Spleen (tissue), 11 donors: ENCODE measurements at regions not wholly inside any gene's neighbourhood (a gene's known extent, or its start where the extent isn't known, plus 50 kb on each side); places are given as distances from the start of the nearest gene placed in this dataset.

Source experiments
- DNase-seq: peaks from one replicate; pipeline ENCODE4 v3.0.0-alpha.2; 2020
- H3K27ac ChIP-seq, 8 donors: fragments of 200-600 bp; sonication (generic) in 7 of 8; 1 replicate in 4 of 8; 2 replicates in 4 of 8; pipeline versions ENCODE4 v1.5.0 to v1.8.0; 2016 to 2021; ENCODE audit warnings: inconsistent platforms in 4 of 8, mild to moderate bottlenecking in 4 of 8, moderate library complexity in 1 of 8
- H3K27me3 ChIP-seq, 7 donors: fragments of 200-600 bp; sonication (generic) in 6 of 7; replicated peaks in 1 of 7; 1 replicate in 4 of 7; 2 replicates in 3 of 7; pipeline versions ENCODE4 v1.5.0 to v1.8.0; 2016 to 2021; ENCODE audit warnings: inconsistent platforms in 3 of 7, mild to moderate bottlenecking in 1 of 7
- H3K36me3 ChIP-seq, 6 donors: fragments of 200-600 bp; sonication (generic) in 5 of 6; 1 replicate in 4 of 6; 2 replicates in 2 of 6; pipeline versions ENCODE4 v1.5.0 to v1.8.0; 2016 to 2021; ENCODE audit warnings: inconsistent platforms in 2 of 6
- H3K4me1 ChIP-seq, 6 donors: fragments of 200-600 bp; sonication (generic) in 5 of 6; 1 replicate in 3 of 6; 2 replicates in 3 of 6; pipeline versions ENCODE4 v1.5.0 to v1.8.0; 2016 to 2021; ENCODE audit warnings: inconsistent platforms in 3 of 6
- H3K4me3 ChIP-seq, 8 donors: fragments of 200-600 bp; sonication (generic) in 7 of 8; 1 replicate in 4 of 8; 2 replicates in 4 of 8; pipeline versions ENCODE4 v1.5.0 to v1.8.0; 2016 to 2021; ENCODE audit warnings: inconsistent platforms in 4 of 8, mild to moderate bottlenecking in 4 of 8, moderate library complexity in 2 of 8
- H3K9me3 ChIP-seq, 8 donors: fragments of 200-600 bp; sonication (generic) in 7 of 8; 1 replicate in 4 of 8; 2 replicates in 4 of 8; pipeline versions ENCODE4 v1.5.0 to v1.8.0; 2016 to 2021; ENCODE audit warnings: inconsistent platforms in 4 of 8
- POLR2A ChIP-seq, 3 donors: fragments of 450-650 bp; IDR thresholded peaks; one replicate each; pipeline ENCODE4 v1.5.1; 2017; ENCODE audit warnings: antibody characterized with exemption in 3 of 3, mild to moderate bottlenecking in 1 of 3
- POLR2AphosphoS5 ChIP-seq, 3 donors: sonication (generic); formaldehyde crosslinking; IDR thresholded peaks; one replicate each; pipeline ENCODE4 v1.5.1; 2017; ENCODE audit warnings: antibody characterized with exemption in 3 of 3
- WGBS, 5 donors: extraction: QIAGEN DNeasy Blood & Tissue Kit in 3 of 5; methylation state at CpG; one replicate each; pipeline versions ENCODE4 v1.1.5 to v1.1.7; 2013 to 2018; 5-methylcytosine and 5-hydroxymethylcytosine counted together
- intact Hi-C: fragments of 100-400 bp; cut with DNase I; formaldehyde crosslinking; loops from one replicate; pipeline ENCODE4 v1.15.0; 2023; ENCODE audit warnings: low total_unique reads
- TF ChIP-seq, protein P1 (sequence below), 11 experiments: fragments of 200-600 bp in 7 of 11; fragments of 450-650 bp in 4 of 11; sonication (generic) in 4 of 11; IDR thresholded peaks in 8 of 11; conservative IDR thresholded peaks in 3 of 11; 1 replicate in 7 of 11; 2 replicates in 4 of 11; pipeline versions ENCODE4 v1.4.0 to v1.8.0; 2016 to 2021; ENCODE audit warnings: antibody characterized with exemption in 11 of 11, inconsistent platforms in 4 of 11, mild to moderate bottlenecking in 1 of 11
- donor health status: healthy with polysubstance abuse.
- donor health status: DM: no; HTN: no; CAD: no; lungs with moderate emphysema.
- donor health status: DM: no; HTN: no; CAD: no.
- donor health status: Bipolar disorder and iron deficiency.
- donor health status: healthy.
- donor health status: DM: no; HTN: no; CAD: no.
- donor health status: DM: yes; HTN: yes; CAD: no.

DNA sequence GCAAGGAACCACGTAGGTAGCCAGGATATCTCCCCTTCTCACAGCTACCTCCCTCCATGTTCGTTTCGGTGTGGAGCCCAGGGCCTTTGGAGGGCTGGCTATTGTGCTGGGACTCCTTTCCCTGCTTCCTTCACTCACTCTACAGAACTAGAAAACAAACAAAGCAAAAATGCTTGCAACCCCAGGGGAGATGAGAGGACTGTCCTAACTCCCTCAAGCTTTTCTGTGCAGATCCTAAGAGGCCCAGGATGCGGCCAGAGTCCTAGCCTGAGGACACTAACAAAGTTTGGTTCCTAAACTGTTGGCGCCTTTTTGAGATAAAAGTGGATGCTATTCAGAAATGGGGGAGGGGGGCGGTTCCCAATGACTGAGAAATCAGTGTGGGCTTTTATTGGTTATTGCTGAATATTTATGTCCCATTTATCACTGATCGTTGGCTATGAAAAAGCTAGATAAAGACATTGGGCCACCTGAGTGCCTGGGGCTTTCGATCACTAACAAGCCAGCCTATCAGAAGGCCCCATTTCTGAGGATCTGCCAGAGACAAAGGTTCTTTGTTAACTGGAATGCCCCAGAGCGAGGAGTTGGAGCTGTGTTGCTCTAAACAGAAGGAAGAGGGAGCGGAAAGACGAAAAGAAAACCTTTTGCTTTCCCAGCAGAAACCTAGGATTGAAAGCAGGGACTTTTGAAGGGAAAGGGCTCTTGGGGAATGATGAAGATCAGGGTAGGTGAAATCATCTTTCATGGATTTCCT lies 95.2 kb upstream of the EGR2 start:
- Histone ChIP-seq H3K36me3 (no peaks in the 10 kb centered on the region), H3K27me3 (no peaks in the 10 kb centered on the region), H3K4me3 (no peak overlapping the region), H3K4me1 (peaks cover 0 to 15% (median 6%) of the 10 kb centered on the region in 6 donors), H3K9me3 (no peaks in the 10 kb centered on the region), H3K27ac (no peak overlapping the region)
- DNase-seq = no peak
- intact Hi-C loops = no loop called here
- no peak for TF ChIP-seq POLR2AphosphoS5 (IDR thresholded peaks at IDR 0.05)
- TF ChIP-seq POLR2A (IDR thresholded peaks at IDR 0.05) = no peak
- TF ChIP-seq, protein P1, sequence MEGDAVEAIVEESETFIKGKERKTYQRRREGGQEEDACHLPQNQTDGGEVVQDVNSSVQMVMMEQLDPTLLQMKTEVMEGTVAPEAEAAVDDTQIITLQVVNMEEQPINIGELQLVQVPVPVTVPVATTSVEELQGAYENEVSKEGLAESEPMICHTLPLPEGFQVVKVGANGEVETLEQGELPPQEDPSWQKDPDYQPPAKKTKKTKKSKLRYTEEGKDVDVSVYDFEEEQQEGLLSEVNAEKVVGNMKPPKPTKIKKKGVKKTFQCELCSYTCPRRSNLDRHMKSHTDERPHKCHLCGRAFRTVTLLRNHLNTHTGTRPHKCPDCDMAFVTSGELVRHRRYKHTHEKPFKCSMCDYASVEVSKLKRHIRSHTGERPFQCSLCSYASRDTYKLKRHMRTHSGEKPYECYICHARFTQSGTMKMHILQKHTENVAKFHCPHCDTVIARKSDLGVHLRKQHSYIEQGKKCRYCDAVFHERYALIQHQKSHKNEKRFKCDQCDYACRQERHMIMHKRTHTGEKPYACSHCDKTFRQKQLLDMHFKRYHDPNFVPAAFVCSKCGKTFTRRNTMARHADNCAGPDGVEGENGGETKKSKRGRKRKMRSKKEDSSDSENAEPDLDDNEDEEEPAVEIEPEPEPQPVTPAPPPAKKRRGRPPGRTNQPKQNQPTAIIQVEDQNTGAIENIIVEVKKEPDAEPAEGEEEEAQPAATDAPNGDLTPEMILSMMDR (IDR thresholded peaks at IDR 0.05 in 8 of 11, conservative IDR thresholded peaks at IDR 0.05 in 3 of 11) = no peak
- WGBS, 5 donors = 82 to 94% (median 89%) methylated on average over 11 of the region's 11 CpGs

DNA sequence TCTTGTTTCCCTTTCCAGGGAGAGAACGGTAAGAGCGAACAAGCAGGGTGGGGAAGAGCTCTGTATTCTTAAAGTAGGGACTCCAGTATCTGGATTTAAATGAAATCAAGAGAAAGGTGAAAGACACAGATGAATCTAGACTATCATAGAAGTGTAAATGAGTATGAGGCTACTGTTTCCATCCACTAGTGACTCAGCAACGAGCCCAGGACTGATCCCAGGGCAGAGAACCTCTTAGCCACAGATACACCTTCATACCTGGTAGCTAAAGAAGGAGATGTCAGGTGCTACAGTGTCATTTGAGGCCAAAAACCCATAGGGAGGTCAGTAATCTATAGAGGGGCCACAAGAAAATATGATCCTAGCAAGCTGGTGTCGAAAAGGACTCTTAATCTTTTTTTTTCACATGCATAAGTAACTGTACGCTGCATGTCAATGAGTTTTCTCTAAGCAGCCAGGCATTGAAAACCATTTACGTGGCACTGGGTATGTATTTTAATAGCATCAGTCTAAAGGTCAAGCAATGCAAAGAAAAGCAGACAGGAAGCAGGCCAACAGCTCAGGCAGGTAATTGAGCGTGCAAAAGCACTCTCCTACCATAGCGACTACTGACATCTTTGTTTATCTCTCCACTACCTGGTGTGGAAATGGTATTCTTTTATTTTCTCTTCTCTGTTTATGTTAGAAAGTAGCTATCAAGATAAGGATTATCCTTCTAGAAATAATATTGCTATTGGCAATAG lies 91.5 kb upstream of the EGR2 start:
- H3K4me1 ChIP-seq = peaks cover 0 to 14% (median 6%) of the 10 kb centered on the region in 6 donors
- 71 to 79% (median 76%) methylated on average over 8 of the region's 8 CpGs for WGBS, 5 donors
- H3K4me3 ChIP-seq = no peak overlapping the region
- H3K9me3 ChIP-seq = no peaks in the 10 kb centered on the region
- intact Hi-C loops = no loop called here
- no peak for TF ChIP-seq POLR2AphosphoS5 (IDR thresholded peaks at IDR 0.05)
- no peak for TF ChIP-seq POLR2A (IDR thresholded peaks at IDR 0.05)
- TF ChIP-seq, protein P1 (IDR thresholded peaks at IDR 0.05 in 8 of 11, conservative IDR thresholded peaks at IDR 0.05 in 3 of 11) = no peak
- no peaks in the 10 kb centered on the region for H3K36me3 ChIP-seq
- H3K27ac ChIP-seq = no peak overlapping the region
- no peaks in the 10 kb centered on the region for H3K27me3 ChIP-seq
- no peak for DNase-seq

DNA sequence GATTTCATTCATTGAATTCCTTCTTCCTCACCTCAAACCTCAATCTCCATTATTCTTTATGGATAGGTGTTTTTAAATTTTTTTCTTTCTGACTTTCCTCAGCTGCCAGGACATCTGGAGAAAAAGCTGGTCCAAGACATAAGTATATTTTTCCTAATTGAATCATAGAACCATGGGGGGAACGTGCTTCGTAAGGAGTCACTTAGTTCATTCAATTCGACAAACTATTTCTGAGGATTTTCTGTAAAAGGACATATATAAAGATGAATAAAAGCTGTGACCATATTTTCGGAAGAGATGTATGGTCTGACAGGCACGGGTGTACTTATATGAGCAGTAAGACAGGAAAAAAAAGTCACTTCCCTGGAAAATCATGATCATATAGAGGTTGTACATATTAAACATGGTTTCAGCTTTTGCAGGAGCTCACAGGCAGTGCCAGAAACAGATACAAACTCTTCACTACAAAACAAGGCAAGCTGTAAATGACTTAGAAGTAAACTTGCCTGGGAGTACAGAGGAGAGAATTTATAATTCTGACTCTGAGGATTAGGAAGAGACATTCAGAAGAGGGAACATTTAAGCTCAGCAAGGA lies 88.2 kb upstream of the EGR2 start:
- DNase-seq = no peak
- Histone ChIP-seq H3K9me3 (no peaks in the 10 kb centered on the region), H3K27ac (no peak overlapping the region), H3K4me3 (no peak overlapping the region), H3K27me3 (no peaks in the 10 kb centered on the region), H3K36me3 (no peaks in the 10 kb centered on the region), H3K4me1 (no peaks in the 10 kb centered on the region)
- intact Hi-C loops = no loop called here
- WGBS, 5 donors = 82 to 93% (median 86%) methylated on average over 5 of the region's 5 CpGs
- TF ChIP-seq, protein P1 (IDR thresholded peaks at IDR 0.05 in 8 of 11, conservative IDR thresholded peaks at IDR 0.05 in 3 of 11) = no peak
- TF ChIP-seq POLR2AphosphoS5 (IDR thresholded peaks at IDR 0.05) (no peak), POLR2A (IDR thresholded peaks at IDR 0.05) (no peak)

DNA sequence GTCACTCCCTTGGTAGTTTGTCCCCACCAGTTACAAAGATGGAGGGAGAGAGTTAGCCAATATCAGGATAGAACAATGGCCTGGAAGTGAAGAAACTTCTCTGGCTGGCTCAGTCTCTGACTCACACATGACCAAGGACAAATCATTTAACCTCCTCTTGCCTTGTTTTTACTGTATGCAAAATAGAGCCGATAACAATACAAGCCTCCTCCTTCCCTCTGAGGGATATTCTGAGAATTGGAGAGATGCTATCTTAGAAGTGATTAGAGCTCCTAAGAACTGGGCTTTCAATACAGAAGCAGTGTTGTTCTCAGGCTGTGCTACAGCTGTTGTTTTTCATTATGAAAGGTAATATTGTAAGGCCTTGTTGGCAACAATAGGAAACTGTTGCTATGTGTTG lies 87.7 kb upstream of the EGR2 start:
- Histone ChIP-seq H3K4me1 (no peaks in the 10 kb centered on the region), H3K4me3 (no peak overlapping the region), H3K36me3 (no peaks in the 10 kb centered on the region), H3K9me3 (no peaks in the 10 kb centered on the region), H3K27ac (no peak overlapping the region), H3K27me3 (no peaks in the 10 kb centered on the region)
- DNase-seq = no peak
- TF ChIP-seq POLR2AphosphoS5 (IDR thresholded peaks at IDR 0.05) (no peak), POLR2A (IDR thresholded peaks at IDR 0.05) (no peak)
- TF ChIP-seq, protein P1 (IDR thresholded peaks at IDR 0.05 in 8 of 11, conservative IDR thresholded peaks at IDR 0.05 in 3 of 11) = no peak
- intact Hi-C loops = no loop called here
- WGBS, 5 donors = 52 to 78% (median 69%) methylated on average over 1 of the region's 1 CpG
